RWPE1 (cell line): ENCODE measurements at regions not wholly inside any gene's neighbourhood (a gene's known extent, or its start where the extent isn't known, plus 50 kb on each side); places are given as distances from the start of the nearest gene placed in this dataset.
"Not testable (repeated sequence)": the region's sequence is repeated elsewhere in the genome, so short reads cannot be mapped to it uniquely, and the experiment has no call there.

Experiments used
- CTCF ChIA-PET: fragments of 350-600 bp; sonication (Branson Sonifier 250); formaldehyde crosslinking; extraction: SDS; loops from one replicate; lab custom pipeline; 2021; lab: Yijun Ruan, JAX
- POLR2A ChIA-PET: fragments of 400-600 bp; formaldehyde crosslinking; extraction: SDS; loops from one replicate; lab custom pipeline; 2020; ENCODE audit warnings: antibody characterized with exemption; ENCODE audit not compliant: low non-redundant PET; lab: Yijun Ruan, JAX
- DNase-seq: peaks from one replicate; pipeline ENCODE4 v3.0.0; 2012; ENCODE audit warnings: low spot score
- H3K27ac ChIP-seq: fragments of 450-650 bp; 2 replicates; pipeline ENCODE4 v1.5.1; 2017
- CTCF ChIP-seq: fragments of 450-650 bp; conservative IDR thresholded peaks from 2 replicates; pipeline ENCODE4 v1.5.1; 2017; ENCODE audit warnings: low read depth, mild to moderate bottlenecking

- no peak for TF ChIP-seq CTCF
- POLR2A ChIA-PET, result no interaction called here
- no peak for DNase-seq
- H3K27ac ChIP-seq, result no peak overlapping the region
- CTCF ChIA-PET, result no interaction called here
Measured at GRCh38 chr12:60210756-60211155, 614.9 kb downstream of the SLC16A7 start.

- CTCF ChIA-PET, result interaction anchor here (0.6 kb wide), 1 partner anchor 59 kb away, joined by 3 read pairs; no protein-coding TSS in a partner anchor
- no peak overlapping the region for H3K27ac ChIP-seq
- DNase-seq, result no peak
- POLR2A ChIA-PET, result no interaction called here
- no peak for TF ChIP-seq CTCF
Measured at GRCh38 chr12:60211244-60211643, 615.4 kb downstream of the SLC16A7 start.

- H3K27ac ChIP-seq, result no peak overlapping the region
- ChIA-PET CTCF (no interaction called here), POLR2A (no interaction called here)
- DNase-seq, result no peak
- no peak for TF ChIP-seq CTCF
Measured at GRCh38 chr12:60212159-60213000, 616.6 kb downstream of the SLC16A7 start.

GRCh38 chr12:60213272-60213671 lies 617.4 kb downstream of the SLC16A7 start:
- POLR2A ChIA-PET, H3K27ac ChIP-seq, DNase-seq, CTCF ChIA-PET: not testable (repeated sequence)

GRCh38 chr12:60216226-60216625 lies 620.4 kb downstream of the SLC16A7 start:
- ChIA-PET POLR2A (no interaction called here), CTCF (no interaction called here)
- no peak overlapping the region for H3K27ac ChIP-seq
- TF ChIP-seq CTCF, result no peak
- no peak for DNase-seq

- DNase-seq, result no peak
- H3K27ac ChIP-seq, result no peak overlapping the region
- ChIA-PET POLR2A (no interaction called here), CTCF (no interaction called here)
- TF ChIP-seq CTCF, result no peak
Measured at GRCh38 chr12:60223242-60223641, 627.4 kb downstream of the SLC16A7 start.
